ENCODE measurements at regions not wholly inside any gene's neighbourhood (a gene's known extent, or its start where the extent isn't known, plus 50 kb on each side); places are given as distances from the start of the nearest gene placed in this dataset.

- TF ChIP-seq CTCF (IDR thresholded peaks at IDR 0.05; ENCODE audit: low read length) (no peak), EZH2 (optimal IDR thresholded peaks at IDR 0.05; ENCODE audit: low read depth, low read length) (no peak), EZH2phosphoT487 (IDR thresholded peaks at IDR 0.05; ENCODE audit: low read length) (no peak)
Observed at GRCh38 chr4:62881210-62881609, 1528.0 kb downstream of the TECRL start.
